Lung microvascular endothelial cell (primary cell): ENCODE measurements at regions not wholly inside any gene's neighbourhood (a gene's known extent, or its start where the extent isn't known, plus 50 kb on each side); places are given as distances from the start of the nearest gene placed in this dataset.

Experiments used
- DNase-seq, 2 donors: peaks; one replicate each; pipeline versions ENCODE4 v3.0.0 to v3.0.0-alpha.2; 2010; ENCODE audit warnings: low read depth in 2 of 2

DNA sequence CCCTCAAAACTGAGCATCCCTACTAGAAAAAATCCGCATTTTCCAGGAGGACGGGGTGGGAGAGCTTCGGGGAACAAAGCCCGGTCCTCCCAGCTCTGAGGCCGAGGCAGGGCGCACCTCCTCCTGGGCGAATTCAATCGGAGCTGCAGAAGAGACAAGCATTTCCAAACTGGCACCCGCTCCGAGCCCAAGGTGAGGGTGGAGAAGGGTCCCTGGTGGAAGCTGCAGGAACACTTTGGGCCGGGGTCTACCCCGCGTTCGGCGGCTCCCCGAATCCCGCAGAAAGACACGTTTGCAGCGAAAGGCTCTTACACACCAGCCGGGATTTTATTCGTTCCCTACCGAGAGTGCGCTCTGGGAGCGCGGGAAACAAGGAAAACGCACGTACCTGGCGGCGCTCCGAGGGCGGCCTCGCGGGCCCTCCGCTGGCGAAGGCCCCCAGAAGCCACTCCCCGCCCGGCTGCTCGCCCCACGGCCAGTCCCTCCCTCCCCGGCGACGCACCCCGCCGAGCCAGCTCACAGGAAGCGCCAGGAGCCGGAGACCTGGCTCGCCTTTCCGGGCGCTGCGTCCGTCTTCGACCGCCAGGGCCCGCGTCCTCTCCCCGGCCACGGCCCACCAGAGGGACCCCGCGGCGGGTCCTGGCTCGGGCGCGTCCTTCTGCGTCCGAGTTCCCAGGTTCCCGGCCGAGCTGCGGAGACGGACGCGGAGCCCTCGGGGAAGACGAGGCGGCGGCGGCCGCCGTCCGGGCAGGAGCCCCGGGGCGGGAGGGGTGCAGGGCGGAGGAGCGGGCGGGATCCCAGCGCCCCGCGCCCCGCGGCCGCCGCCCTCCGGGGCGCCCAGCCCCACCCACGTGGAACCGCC lies 49.8 kb upstream of the BAHCC1 start:
- peak; percentile 92 for DNase-seq
